A549 (cell line): ENCODE measurements at regions not wholly inside any gene's neighbourhood (a gene's known extent, or its start where the extent isn't known, plus 50 kb on each side); places are given as distances from the start of the nearest gene placed in this dataset.
A peak's percentile ranks its signal among the peaks of the same experiment; 100 is the strongest.

Source experiments
- ATAC-seq, 2 experiments: fragments of 200-7000 bp in 1 of 2; fragments of >200 bp in 1 of 2; cut with Nextera tagmentation in 1 of 2; cut with Tn5 transposase in 1 of 2; 3 replicates each; pipeline versions ENCODE4 v1.8.0 to v1.9.1; 2018 to 2020; ENCODE audit warnings: mild to moderate bottlenecking in 1 of 2, moderate library complexity in 1 of 2
- CTCF ChIA-PET: fragments of 300-600 bp; sonication (Branson Sonifier 250); formaldehyde crosslinking; extraction: SDS; loops from one replicate; lab custom pipeline; 2021; ENCODE audit warnings: antibody characterized with exemption, inconsistent platforms; lab: Yijun Ruan, JAX
- POLR2A ChIA-PET: fragments of 350-600 bp; formaldehyde crosslinking; extraction: SDS; loops from one replicate; lab custom pipeline; 2021; ENCODE audit warnings: antibody characterized with exemption, inconsistent platforms; lab: Yijun Ruan, JAX
- DNase-seq, 2 experiments: peaks; one replicate each; pipeline versions ENCODE4 v3.0.0 to v3.0.0-alpha.2; 2011 to 2016; ENCODE audit warnings: low read depth in 1 of 2, low spot score in 1 of 2
- FAIRE-seq: peaks from 2 replicates; lab custom pipeline; 2011; peaks lifted over from hg19 to GRCh38; lab: Jason Lieb, UNC
- H3K27ac ChIP-seq, 2 experiments: fragments of >200 bp; sonication (Bioruptor Twin); formaldehyde crosslinking; 3 replicates each; pipeline ENCODE4 v1.5.1; 2016 to 2017
- H3K4me1 ChIP-seq: fragments of >200 bp; sonication (Bioruptor Twin); formaldehyde crosslinking; 3 replicates; pipeline ENCODE4 v1.6.1; 2016
- H3K4me2 ChIP-seq: fragments of >200 bp; sonication (Bioruptor Twin); formaldehyde crosslinking; 3 replicates; pipeline ENCODE4 v1.6.1; 2016
- H3K4me3 ChIP-seq: fragments of >200 bp; sonication (Bioruptor Twin); formaldehyde crosslinking; 3 replicates; pipeline ENCODE4 v1.5.1; 2016
- H3K9me3 ChIP-seq: fragments of >200 bp; sonication (Bioruptor Twin); formaldehyde crosslinking; 3 replicates; pipeline ENCODE4 v1.6.1; 2016
- CBX8 ChIP-seq: fragments of 200-600 bp; sonication (generic); IDR thresholded peaks from 2 replicates; pipeline ENCODE4 v1.6.1; 2016
- CHD4 ChIP-seq: fragments of 200-600 bp; sonication (generic); IDR thresholded peaks from 2 replicates; pipeline ENCODE4 v1.6.1; 2016; ENCODE audit warnings: antibody characterized with exemption, mild to moderate bottlenecking, borderline replicate concordance
- E2F6 ChIP-seq: IDR thresholded peaks from 2 replicates; pipeline ENCODE4 v1.6.1; 2012; ENCODE audit warnings: low read depth, borderline replicate concordance
- EHF ChIP-seq: fragments of 250-450 bp; sonication (Bioruptor Pico); IDR thresholded peaks from 2 replicates; pipeline ENCODE4 v1.5.0; 2020; ENCODE audit warnings: mild to moderate bottlenecking
- FOSB ChIP-seq: fragments of 250-450 bp; sonication (Bioruptor Pico); IDR thresholded peaks from 2 replicates; pipeline ENCODE4 v1.5.0; 2020; ENCODE audit warnings: mild to moderate bottlenecking, moderate library complexity
- FOSL2 ChIP-seq, 2 experiments: fragments of 450-650 bp in 1 of 2; fragments of >200 bp in 1 of 2; sonication (Bioruptor Twin) in 1 of 2; formaldehyde crosslinking; IDR thresholded peaks; 2 replicates each; pipeline versions ENCODE4 v1.5.0 to v1.6.1; 2016 to 2020; ENCODE audit warnings: mild to moderate bottlenecking in 1 of 2, moderate library complexity in 1 of 2
- HDAC2 ChIP-seq: fragments of 200-600 bp; sonication (generic); IDR thresholded peaks from 2 replicates; pipeline ENCODE4 v1.6.1; 2016
- HOXA7 ChIP-seq: fragments of 250-450 bp; sonication (Bioruptor Pico); IDR thresholded peaks from 2 replicates; pipeline ENCODE4 v1.5.0; 2020; ENCODE audit warnings: mild to moderate bottlenecking, moderate library complexity
- HOXB13 ChIP-seq: fragments of 250-450 bp; sonication (Bioruptor Pico); IDR thresholded peaks from 2 replicates; pipeline ENCODE4 v1.5.0; 2020; ENCODE audit warnings: low read depth, mild to moderate bottlenecking, moderate library complexity
- KDM5A ChIP-seq: fragments of 200-600 bp; sonication (generic); IDR thresholded peaks from 2 replicates; pipeline ENCODE4 v1.6.1; 2016; ENCODE audit warnings: antibody characterized with exemption, mild to moderate bottlenecking
- MAFK ChIP-seq: fragments of 450-650 bp; IDR thresholded peaks from 2 replicates; pipeline ENCODE4 v1.6.1; 2014; ENCODE audit not compliant: partially characterized antibody
- NFE2L2 ChIP-seq: fragments of 150-350 bp; conservative IDR thresholded peaks from 2 replicates; pipeline ENCODE4 v1.6.1; 2014; ENCODE audit warnings: low read length
- NR3C1 ChIP-seq: fragments of >200 bp; sonication (Bioruptor Twin); formaldehyde crosslinking; IDR thresholded peaks from 3 replicates; pipeline ENCODE4 v1.6.1; 2017
- RARB ChIP-seq: fragments of 250-450 bp; sonication (Bioruptor Pico); IDR thresholded peaks from 2 replicates; pipeline ENCODE4 v1.8.0; 2021; ENCODE audit warnings: mild to moderate bottlenecking, moderate library complexity
- RNF2 ChIP-seq: fragments of 200-600 bp; sonication (generic); IDR thresholded peaks from 2 replicates; pipeline ENCODE4 v1.6.1; 2016; ENCODE audit warnings: low read depth, mild to moderate bottlenecking, antibody characterized with exemption, moderate library complexity, borderline replicate concordance
- SREBF2 ChIP-seq: fragments of 450-650 bp; IDR thresholded peaks from 2 replicates; pipeline ENCODE4 v1.6.1; 2014; ENCODE audit warnings: mild to moderate bottlenecking, moderate library complexity
- ZNF302 ChIP-seq: fragments of 250-450 bp; sonication (Bioruptor Pico); IDR thresholded peaks from 2 replicates; pipeline ENCODE4 v1.9.0; 2021; ENCODE audit warnings: inconsistent platforms, mild to moderate bottlenecking, moderate library complexity
- ZSCAN20 ChIP-seq: fragments of 250-450 bp; sonication (Bioruptor Pico); IDR thresholded peaks from 2 replicates; pipeline ENCODE4 v1.8.0; 2022; ENCODE audit warnings: mild to moderate bottlenecking, moderate library complexity
- WGBS: methylation state at CpG from one replicate; pipeline ENCODE4 v1.1.6; 2017; ENCODE audit errors: missing lambda C conversion rate; 5-methylcytosine and 5-hydroxymethylcytosine counted together

GRCh38 chr16:80038566-80038965, 438.0 kb upstream of the MAF start:
- ATAC-seq = no peak
- 74% methylated on average over 6 of the region's 6 CpGs for WGBS
- no peak overlapping the region for H3K27ac ChIP-seq
- POLR2A ChIA-PET = no interaction called here
- FAIRE-seq = no peak
- H3K4me2 ChIP-seq = no peak overlapping the region
- CTCF ChIA-PET = no interaction called here
- no peak for DNase-seq
- TF ChIP-seq EHF (CRISPR knock-in tag) (no peak), NFE2L2 (no peak), RARB (CRISPR knock-in tag) (no peak), CBX8 (no peak), ZSCAN20 (no peak), HDAC2 (no peak), KDM5A (no peak), CHD4 (no peak), E2F6 (no peak), HOXB13 (CRISPR knock-in tag) (no peak)
- peaks cover 9% of the 10 kb centered on the region; the same call in 2 of the 3 replicates for H3K9me3 ChIP-seq
- no peak overlapping the region for H3K4me3 ChIP-seq
- peaks cover 28% of the 10 kb centered on the region for H3K4me1 ChIP-seq

- Histone ChIP-seq H3K4me1 (peaks cover 20% of the 10 kb centered on the region), H3K27ac (peak overlapping the region; percentile 57 to 70), H3K4me3 (no peak overlapping the region), H3K4me2 (peak overlapping the region; percentile 25), H3K9me3 (peaks cover 19% of the 10 kb centered on the region; the same call in 2 of the 3 replicates)
- no peak for FAIRE-seq
- ChIA-PET CTCF (interaction anchor here (0.6 kb wide), 1 partner anchor 159 kb away, joined by 3 read pairs; no protein-coding TSS in a partner anchor), POLR2A (no interaction called here)
- 60% methylated on average over 8 of the region's 8 CpGs for WGBS
- DNase-seq = peak in 1 of 2 experiments; percentile 47
- peak in 1 of 2 experiments; percentile 43; a peak in 2 of 6 replicates for ATAC-seq
- TF ChIP-seq SREBF2 = no peak
- peak; percentile 84 for TF ChIP-seq MAFK
- TF ChIP-seq NR3C1 = no peak
- no peak for TF ChIP-seq FOSL2 (IDR thresholded peaks at IDR 0.05)
- TF ChIP-seq FOSL2 (CRISPR knock-in tag; IDR thresholded peaks at IDR 0.05) = peak; percentile 60
These were observed 434.6 kb upstream of the MAF start for GRCh38 chr16:80034948-80035663.

GRCh38 chr16:80034469-80034826, 433.9 kb upstream of the MAF start:
- TF ChIP-seq ZSCAN20 = no peak
- no peak for TF ChIP-seq FOSL2 (IDR thresholded peaks at IDR 0.05)
- TF ChIP-seq FOSL2 (CRISPR knock-in tag; IDR thresholded peaks at IDR 0.05) = 0 out of 2 replicates have a peak, but pooled peaks have one; percentile 23
- TF ChIP-seq MAFK = peak; percentile 43
- no peak for TF ChIP-seq RNF2
- no peak for TF ChIP-seq FOSB (CRISPR knock-in tag)
- TF ChIP-seq ZNF302 (CRISPR knock-in tag) = no peak
- TF ChIP-seq, all 56 proteins: peak for 2
- peak; percentile 54 to 65; a peak in 4 of 6 replicates for ATAC-seq
- H3K9me3 ChIP-seq = peaks cover 20% of the 10 kb centered on the region; the same call in 2 of the 3 replicates
- ChIA-PET CTCF (no interaction called here), POLR2A (no interaction called here)
- DNase-seq = peak; percentile 41 to 44
- peak overlapping the region; percentile 25; the same call in 2 of the 3 replicates for H3K4me2 ChIP-seq
- no peak overlapping the region for H3K4me3 ChIP-seq
- 58% methylated on average over 4 of the region's 4 CpGs for WGBS
- no peak for FAIRE-seq
- H3K4me1 ChIP-seq = peaks cover 18% of the 10 kb centered on the region
- peak overlapping the region; percentile 57 to 70; a peak in 5 of 6 replicates for H3K27ac ChIP-seq

GRCh38 chr16:80033783-80034468, 433.4 kb upstream of the MAF start:
- TF ChIP-seq HOXA7 = no peak
- peak overlapping the region; percentile 13; the same call in 1 of the 3 replicates for H3K4me2 ChIP-seq
- ChIA-PET CTCF (no interaction called here), POLR2A (no interaction called here)
- DNase-seq = peak in 1 of 2 experiments; percentile 11
- H3K4me3 ChIP-seq = no peak overlapping the region
- H3K4me1 ChIP-seq = peaks cover 18% of the 10 kb centered on the region
- ATAC-seq = no peak
- peak; percentile 18 for FAIRE-seq
- WGBS = 67% methylated on average over 3 of the region's 3 CpGs
- peaks cover 25% of the 10 kb centered on the region; the same call in 2 of the 3 replicates for H3K9me3 ChIP-seq
- peak overlapping the region; percentile 25 to 43; a peak in 1 of 6 replicates for H3K27ac ChIP-seq
